Anterior cingulate cortex (tissue), 58 donors: ENCODE measurements at regions not wholly inside any gene's neighbourhood (a gene's known extent, or its start where the extent isn't known, plus 50 kb on each side); places are given as distances from the start of the nearest gene placed in this dataset.

ENCODE experiments used
- DNase-seq, 58 donors: peaks; one replicate each; lab custom pipeline; 2025; lab: John Stamatoyannopoulos, UW

DNA sequence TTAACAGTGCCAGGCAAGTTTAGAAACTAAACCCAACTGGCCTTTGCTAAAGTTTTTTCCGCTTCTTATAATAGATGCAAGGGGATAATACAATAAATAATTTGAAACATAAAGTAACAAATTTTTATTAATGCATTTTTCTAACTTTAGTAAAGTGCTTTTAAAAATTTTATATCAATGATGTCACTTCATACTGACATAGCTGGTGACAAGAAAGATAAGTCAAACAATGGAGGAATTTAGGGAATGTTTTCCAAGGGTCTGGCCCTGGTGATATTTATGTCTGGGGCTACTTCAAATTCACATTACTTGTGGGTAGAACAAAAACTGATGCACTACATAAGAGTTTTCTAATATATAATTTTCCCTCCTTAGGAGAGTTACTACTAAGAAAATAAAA is 61.2 kb upstream of the CBLN2 start:
- no peak for DNase-seq

GRCh38 chr18:72601944-72602343 is 57.8 kb upstream of the CBLN2 start:
- no peak for DNase-seq

- DNase-seq: no peak
Observed at GRCh38 chr18:72601481-72601880, 57.3 kb upstream of the CBLN2 start.
